Stimulated activated CD4-positive, alpha-beta T cell treated with anti-CD3 and anti-CD28 coated beads, Interleukin-12 subunit alpha, Interleukin-12 subunit beta, amount 100 ng/mL, for 4 hours (primary cell): ENCODE measurements at regions not wholly inside any gene's neighbourhood (a gene's known extent, or its start where the extent isn't known, plus 50 kb on each side); places are given as distances from the start of the nearest gene placed in this dataset.

Experiments
- DNase-seq: peaks from one replicate; pipeline ENCODE4 v3.0.0-alpha.2; 2020

- DNase-seq: no peak
Measured at GRCh38 chr6:163842467-163842866, 427.9 kb downstream of the QKI start.

GRCh38 chr6:163841733-163842132, 427.2 kb downstream of the QKI start:
- no peak for DNase-seq

GRCh38 chr6:163841326-163841725, 426.8 kb downstream of the QKI start:
- DNase-seq: no peak

GRCh38 chr6:163840880-163841279, 426.4 kb downstream of the QKI start:
- no peak for DNase-seq

GRCh38 chr6:163839296-163839695, 424.8 kb downstream of the QKI start:
- no peak for DNase-seq

GRCh38 chr6:163837691-163838431, 423.3 kb downstream of the QKI start:
- DNase-seq: no peak

GRCh38 chr6:163836876-163837690, 422.6 kb downstream of the QKI start:
- DNase-seq: no peak

GRCh38 chr6:163835439-163836171, 421.1 kb downstream of the QKI start:
- no peak for DNase-seq

- no peak for DNase-seq
Measured at GRCh38 chr6:163834226-163834970, 419.9 kb downstream of the QKI start.

- DNase-seq: no peak
Measured at GRCh38 chr6:163831736-163832135, 417.2 kb downstream of the QKI start.

- DNase-seq: no peak
Measured at GRCh38 chr6:163830641-163831040, 416.1 kb downstream of the QKI start.

GRCh38 chr6:163828038-163828795, 413.7 kb downstream of the QKI start:
- DNase-seq: no peak

GRCh38 chr6:163827143-163827542, 412.6 kb downstream of the QKI start:
- no peak for DNase-seq

- no peak for DNase-seq
Measured at GRCh38 chr6:163826629-163827028, 412.1 kb downstream of the QKI start.

GRCh38 chr6:163825033-163825432, 410.5 kb downstream of the QKI start:
- DNase-seq: no peak

GRCh38 chr6:163823577-163823976, 409.1 kb downstream of the QKI start:
- DNase-seq: no peak

- no peak for DNase-seq
Measured at GRCh38 chr6:163820745-163821458, 406.4 kb downstream of the QKI start.

- DNase-seq: no peak
Measured at GRCh38 chr6:163820171-163820570, 405.7 kb downstream of the QKI start.

- no peak for DNase-seq
Measured at GRCh38 chr6:163818719-163819118, 404.2 kb downstream of the QKI start.

- no peak for DNase-seq
Measured at GRCh38 chr6:163816441-163816840, 401.9 kb downstream of the QKI start.

GRCh38 chr6:163815796-163816195, 401.3 kb downstream of the QKI start:
- no peak for DNase-seq
